Adipocyte (in vitro differentiated cells): ENCODE measurements at regions not wholly inside any gene's neighbourhood (a gene's known extent, or its start where the extent isn't known, plus 50 kb on each side); places are given as distances from the start of the nearest gene placed in this dataset.

Experiments used
- DNase-seq: peaks from one replicate; pipeline ENCODE4 v3.0.0-alpha.2; 2015; ENCODE audit warnings: low read depth
- H3K27me3 ChIP-seq: replicated peaks from 2 replicates; pipeline ENCODE4 v1.7.0; 2013; ENCODE audit warnings: mild to moderate bottlenecking, low read length, moderate library complexity; ENCODE audit not compliant: control insufficient read depth, insufficient read depth
- H3K36me3 ChIP-seq: 2 replicates; pipeline ENCODE4 v1.7.0; 2013; ENCODE audit warnings: low read length, mild to moderate bottlenecking, moderate library complexity; ENCODE audit not compliant: control insufficient read depth, insufficient read depth, severe bottlenecking
- H3K4me1 ChIP-seq: 2 replicates; pipeline ENCODE4 v1.7.0; 2013; ENCODE audit warnings: mild to moderate bottlenecking, low read length, moderate library complexity; ENCODE audit not compliant: control insufficient read depth, insufficient read depth
- H3K4me3 ChIP-seq: 2 replicates; pipeline ENCODE4 v1.7.0; 2013; ENCODE audit warnings: mild to moderate bottlenecking, low read length, moderate library complexity
- H3K9ac ChIP-seq: 2 replicates; pipeline ENCODE4 v1.7.0; 2013; ENCODE audit warnings: mild to moderate bottlenecking, low read length, moderate library complexity
- H3K9me3 ChIP-seq: 2 replicates; pipeline ENCODE4 v1.7.0; 2013; ENCODE audit warnings: mild to moderate bottlenecking, low read length, moderate library complexity; ENCODE audit not compliant: control insufficient read depth

- no peaks in the 10 kb centered on the region for H3K27me3 ChIP-seq
- no peaks in the 10 kb centered on the region for H3K36me3 ChIP-seq
- peak overlapping the region; percentile 6 for H3K4me3 ChIP-seq
These were observed 94.1 kb upstream of the SLC14A2 start for GRCh38 chr18:45521136-45521535.

GRCh38 chr18:45521777-45522176, 93.5 kb upstream of the SLC14A2 start:
- no peaks in the 10 kb centered on the region for H3K27me3 ChIP-seq
- peak; percentile 74 for DNase-seq
- H3K9ac ChIP-seq = peak overlapping the region; percentile 81
- no peaks in the 10 kb centered on the region for H3K9me3 ChIP-seq
- peak overlapping the region; percentile 6 for H3K4me3 ChIP-seq
- H3K4me1 ChIP-seq = peaks cover 81% of the 10 kb centered on the region
- H3K36me3 ChIP-seq = no peaks in the 10 kb centered on the region

More at GRCh38 chr18:45521136-45521535, 94.1 kb upstream of the SLC14A2 start:
- H3K9me3 ChIP-seq = no peaks in the 10 kb centered on the region
- DNase-seq = peak; percentile 73
- peaks cover 82% of the 10 kb centered on the region for H3K4me1 ChIP-seq
- H3K9ac ChIP-seq = peak overlapping the region; percentile 81

GRCh38 chr18:45522371-45522770, 92.9 kb upstream of the SLC14A2 start:
- no peaks in the 10 kb centered on the region for H3K36me3 ChIP-seq
- H3K27me3 ChIP-seq = no peaks in the 10 kb centered on the region
- H3K4me3 ChIP-seq = no peak overlapping the region
- H3K4me1 ChIP-seq = peaks cover 76% of the 10 kb centered on the region
- H3K9ac ChIP-seq = peak overlapping the region; percentile 81
- DNase-seq = peak; percentile 44
- H3K9me3 ChIP-seq = no peaks in the 10 kb centered on the region

GRCh38 chr18:45525301-45525700, 90.0 kb upstream of the SLC14A2 start:
- H3K4me1 ChIP-seq = peaks cover 46% of the 10 kb centered on the region
- no peaks in the 10 kb centered on the region for H3K27me3 ChIP-seq
- H3K9me3 ChIP-seq = no peaks in the 10 kb centered on the region
- DNase-seq = no peak
- H3K9ac ChIP-seq = peak overlapping the region; percentile 35
- H3K36me3 ChIP-seq = no peaks in the 10 kb centered on the region
- no peak overlapping the region for H3K4me3 ChIP-seq

- no peaks in the 10 kb centered on the region for H3K27me3 ChIP-seq
These were observed 89.0 kb upstream of the SLC14A2 start for GRCh38 chr18:45526114-45526841.

GRCh38 chr18:45527891-45528290, 87.4 kb upstream of the SLC14A2 start:
- Histone ChIP-seq H3K9ac (no peak overlapping the region), H3K36me3 (no peaks in the 10 kb centered on the region), H3K9me3 (no peaks in the 10 kb centered on the region), H3K27me3 (no peaks in the 10 kb centered on the region), H3K4me3 (no peak overlapping the region), H3K4me1 (peaks cover 21% of the 10 kb centered on the region)
- DNase-seq = no peak

More at GRCh38 chr18:45526114-45526841, 89.0 kb upstream of the SLC14A2 start:
- peak overlapping the region; percentile 36 for H3K9ac ChIP-seq
- no peak overlapping the region for H3K4me3 ChIP-seq
- DNase-seq = peak; percentile 75
- H3K36me3 ChIP-seq = no peaks in the 10 kb centered on the region
- peaks cover 37% of the 10 kb centered on the region for H3K4me1 ChIP-seq
- no peaks in the 10 kb centered on the region for H3K9me3 ChIP-seq

GRCh38 chr18:45528712-45529336, 86.5 kb upstream of the SLC14A2 start:
- H3K27me3 ChIP-seq = no peaks in the 10 kb centered on the region
- no peak overlapping the region for H3K9ac ChIP-seq
- no peak overlapping the region for H3K4me3 ChIP-seq
- peaks cover 19% of the 10 kb centered on the region for H3K4me1 ChIP-seq
- DNase-seq = no peak
- H3K36me3 ChIP-seq = no peaks in the 10 kb centered on the region
- no peaks in the 10 kb centered on the region for H3K9me3 ChIP-seq

- Histone ChIP-seq H3K9ac (no peak overlapping the region), H3K9me3 (peaks cover 14% of the 10 kb centered on the region), H3K4me3 (no peak overlapping the region), H3K36me3 (no peaks in the 10 kb centered on the region), H3K4me1 (no peaks in the 10 kb centered on the region), H3K27me3 (peaks cover 7% of the 10 kb centered on the region)
- no peak for DNase-seq
These were observed 76.8 kb upstream of the SLC14A2 start for GRCh38 chr18:45538444-45538843.

- Histone ChIP-seq H3K4me3 (no peak overlapping the region), H3K4me1 (no peaks in the 10 kb centered on the region), H3K27me3 (peaks cover 7% of the 10 kb centered on the region), H3K9me3 (peaks cover 14% of the 10 kb centered on the region), H3K9ac (no peak overlapping the region), H3K36me3 (no peaks in the 10 kb centered on the region)
- no peak for DNase-seq
These were observed 75.8 kb upstream of the SLC14A2 start for GRCh38 chr18:45539491-45539891.

GRCh38 chr18:45540125-45540524, 75.2 kb upstream of the SLC14A2 start:
- Histone ChIP-seq H3K27me3 (peaks cover 7% of the 10 kb centered on the region), H3K36me3 (no peaks in the 10 kb centered on the region), H3K4me1 (no peaks in the 10 kb centered on the region), H3K9me3 (peaks cover 14% of the 10 kb centered on the region), H3K4me3 (no peak overlapping the region), H3K9ac (no peak overlapping the region)
- DNase-seq = no peak

- H3K27me3 ChIP-seq = no peaks in the 10 kb centered on the region
- DNase-seq = no peak
- H3K36me3 ChIP-seq = no peaks in the 10 kb centered on the region
- no peak overlapping the region for H3K9ac ChIP-seq
- no peaks in the 10 kb centered on the region for H3K4me1 ChIP-seq
- peaks cover 14% of the 10 kb centered on the region for H3K9me3 ChIP-seq
- H3K4me3 ChIP-seq = no peak overlapping the region
These were observed 73.9 kb upstream of the SLC14A2 start for GRCh38 chr18:45541421-45541820.
